H1 (cell line): ENCODE measurements at regions not wholly inside any gene's neighbourhood (a gene's known extent, or its start where the extent isn't known, plus 50 kb on each side); places are given as distances from the start of the nearest gene placed in this dataset.

Source experiments
- CBX5 ChIP-seq: fragments of 300-800, 300-1000 bp; sonication (generic); IDR thresholded peaks from 2 replicates; pipeline ENCODE4 v1.7.1; 2016; ENCODE audit warnings: antibody characterized with exemption, low read length, low read depth
- GABPA ChIP-seq: IDR thresholded peaks from 2 replicates; pipeline ENCODE4 v1.6.1; 2011; ENCODE audit warnings: mild to moderate bottlenecking, low read length, moderate library complexity, borderline replicate concordance; ENCODE audit not compliant: insufficient read depth
- MAX ChIP-seq: IDR thresholded peaks from 2 replicates; pipeline ENCODE4 v1.6.1; 2012; ENCODE audit warnings: inconsistent platforms
- SIN3A ChIP-seq, 2 experiments: IDR thresholded peaks in 1 of 2; conservative IDR thresholded peaks in 1 of 2; 2 replicates each; pipeline ENCODE4 v1.6.1; 2011 to 2012; ENCODE audit warnings: low read length in 2 of 2, improper control_type of control experiment in 1 of 2, low read depth in 1 of 2, mild to moderate bottlenecking in 1 of 2
- TCF12 ChIP-seq: IDR thresholded peaks from 2 replicates; pipeline ENCODE4 v1.6.1; 2011; ENCODE audit warnings: low read depth, mild to moderate bottlenecking, low read length

- TF ChIP-seq SIN3A (conservative IDR thresholded peaks at IDR 0.05 in 1 of 2, IDR thresholded peaks at IDR 0.05 in 1 of 2; ENCODE audit: low read depth in 1 of 2, low read length in 2 of 2) (no peak), TCF12 (no peak), GABPA (no peak), MAX (no peak), CBX5 (no peak)
These were observed 55.2 kb upstream of the CXCR4 start for GRCh38 chr2:136173126-136173525.
